ENCODE measurements at regions not wholly inside any gene's neighbourhood (a gene's known extent, or its start where the extent isn't known, plus 50 kb on each side); places are given as distances from the start of the nearest gene placed in this dataset.

DNA sequence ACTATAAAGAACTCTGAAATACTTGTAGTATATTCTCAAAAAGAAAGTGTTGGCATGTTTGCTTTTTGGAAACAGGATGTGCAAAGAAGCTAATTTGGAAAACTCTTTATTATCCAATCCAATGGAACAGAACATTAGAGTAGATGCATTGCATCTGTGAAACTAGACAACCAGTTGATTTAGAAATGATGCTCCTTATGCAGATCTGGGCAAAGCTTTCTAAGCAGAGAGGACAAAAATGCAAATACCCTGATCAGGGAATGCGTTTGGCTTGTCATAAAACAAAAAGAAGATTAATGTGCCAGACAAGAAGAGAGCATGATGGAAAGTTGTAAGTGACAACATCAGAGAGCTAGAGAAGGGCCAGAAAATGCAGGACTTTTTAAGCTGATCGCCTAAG is 142.3 kb downstream of the RCHY1 start:
- TF ChIP-seq POLR2AphosphoS5 (IDR thresholded peaks at IDR 0.05; ENCODE audit: low read depth, low read length) (no peak), TAF1 (IDR thresholded peaks at IDR 0.05; ENCODE audit: borderline replicate concordance, insufficient read depth, low read length) (no peak), FOXP2 (optimal IDR thresholded peaks at IDR 0.05; ENCODE audit: borderline replicate concordance, extremely low read depth, extremely low read length, insufficient read depth) (no peak), SIN3A (IDR thresholded peaks at IDR 0.05; ENCODE audit: borderline replicate concordance, insufficient read depth, low read length) (no peak)
- TF ChIP-seq, protein P1, sequence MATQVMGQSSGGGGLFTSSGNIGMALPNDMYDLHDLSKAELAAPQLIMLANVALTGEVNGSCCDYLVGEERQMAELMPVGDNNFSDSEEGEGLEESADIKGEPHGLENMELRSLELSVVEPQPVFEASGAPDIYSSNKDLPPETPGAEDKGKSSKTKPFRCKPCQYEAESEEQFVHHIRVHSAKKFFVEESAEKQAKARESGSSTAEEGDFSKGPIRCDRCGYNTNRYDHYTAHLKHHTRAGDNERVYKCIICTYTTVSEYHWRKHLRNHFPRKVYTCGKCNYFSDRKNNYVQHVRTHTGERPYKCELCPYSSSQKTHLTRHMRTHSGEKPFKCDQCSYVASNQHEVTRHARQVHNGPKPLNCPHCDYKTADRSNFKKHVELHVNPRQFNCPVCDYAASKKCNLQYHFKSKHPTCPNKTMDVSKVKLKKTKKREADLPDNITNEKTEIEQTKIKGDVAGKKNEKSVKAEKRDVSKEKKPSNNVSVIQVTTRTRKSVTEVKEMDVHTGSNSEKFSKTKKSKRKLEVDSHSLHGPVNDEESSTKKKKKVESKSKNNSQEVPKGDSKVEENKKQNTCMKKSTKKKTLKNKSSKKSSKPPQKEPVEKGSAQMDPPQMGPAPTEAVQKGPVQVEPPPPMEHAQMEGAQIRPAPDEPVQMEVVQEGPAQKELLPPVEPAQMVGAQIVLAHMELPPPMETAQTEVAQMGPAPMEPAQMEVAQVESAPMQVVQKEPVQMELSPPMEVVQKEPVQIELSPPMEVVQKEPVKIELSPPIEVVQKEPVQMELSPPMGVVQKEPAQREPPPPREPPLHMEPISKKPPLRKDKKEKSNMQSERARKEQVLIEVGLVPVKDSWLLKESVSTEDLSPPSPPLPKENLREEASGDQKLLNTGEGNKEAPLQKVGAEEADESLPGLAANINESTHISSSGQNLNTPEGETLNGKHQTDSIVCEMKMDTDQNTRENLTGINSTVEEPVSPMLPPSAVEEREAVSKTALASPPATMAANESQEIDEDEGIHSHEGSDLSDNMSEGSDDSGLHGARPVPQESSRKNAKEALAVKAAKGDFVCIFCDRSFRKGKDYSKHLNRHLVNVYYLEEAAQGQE (IDR thresholded peaks at IDR 0.05; ENCODE audit: insufficient read depth in 1 of 2, low read depth in 2 of 2, low read length in 2 of 2), result no peak

DNA sequence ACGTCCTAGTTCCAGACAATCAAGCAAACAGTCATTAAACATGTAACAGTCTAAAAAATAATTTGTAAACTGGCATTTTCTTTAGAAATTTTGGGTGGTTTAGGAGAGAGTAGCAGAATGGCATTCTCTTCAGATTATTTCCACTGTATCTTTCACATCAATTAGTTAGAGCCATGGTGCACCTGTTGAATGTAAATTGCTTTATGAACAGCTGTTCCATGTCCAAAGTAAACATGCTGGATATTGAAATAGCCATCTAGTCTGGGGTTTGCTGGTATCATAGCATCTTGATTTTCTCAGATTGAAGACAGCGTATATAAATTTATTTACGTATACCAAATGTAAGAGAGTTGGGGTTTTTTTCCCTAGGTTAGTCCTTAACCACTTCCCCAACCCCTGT is 143.6 kb downstream of the RCHY1 start:
- TF ChIP-seq, protein P1 (IDR thresholded peaks at IDR 0.05; ENCODE audit: insufficient read depth in 1 of 2, low read depth in 2 of 2, low read length in 2 of 2), result no peak
- no peak for TF ChIP-seq POLR2AphosphoS5 (IDR thresholded peaks at IDR 0.05; ENCODE audit: low read depth, low read length)
- TF ChIP-seq TAF1 (IDR thresholded peaks at IDR 0.05; ENCODE audit: borderline replicate concordance, insufficient read depth, low read length), result no peak
- TF ChIP-seq FOXP2 (optimal IDR thresholded peaks at IDR 0.05; ENCODE audit: borderline replicate concordance, extremely low read depth, extremely low read length, insufficient read depth), result no peak
- no peak for TF ChIP-seq SIN3A (IDR thresholded peaks at IDR 0.05; ENCODE audit: borderline replicate concordance, insufficient read depth, low read length)

DNA sequence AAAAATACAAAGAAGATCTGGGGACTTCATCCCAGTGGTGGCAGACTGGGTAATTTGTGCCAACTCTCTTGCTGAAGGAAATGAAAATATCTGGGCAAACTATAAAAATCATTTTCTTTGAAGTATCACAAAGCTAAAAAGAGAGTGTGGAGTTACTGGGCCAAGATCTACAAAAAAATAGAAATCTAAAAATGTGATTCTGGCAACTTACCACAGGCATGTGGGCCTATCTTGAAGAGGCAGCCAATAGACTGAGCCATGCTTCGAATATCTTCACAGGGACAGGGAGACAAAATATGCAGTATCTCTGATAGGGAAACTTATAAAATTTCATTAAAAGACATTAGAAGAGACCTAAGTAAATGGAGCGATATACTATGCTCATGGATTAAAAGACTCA is 168.8 kb downstream of the RCHY1 start:
- no peak for TF ChIP-seq POLR2AphosphoS5 (IDR thresholded peaks at IDR 0.05; ENCODE audit: low read depth, low read length)
- TF ChIP-seq SIN3A (IDR thresholded peaks at IDR 0.05; ENCODE audit: borderline replicate concordance, insufficient read depth, low read length), result no peak
- TF ChIP-seq, protein P1 (IDR thresholded peaks at IDR 0.05; ENCODE audit: insufficient read depth in 1 of 2, low read depth in 2 of 2, low read length in 2 of 2), result no peak
- TF ChIP-seq TAF1 (IDR thresholded peaks at IDR 0.05; ENCODE audit: borderline replicate concordance, insufficient read depth, low read length), result no peak
- TF ChIP-seq FOXP2 (optimal IDR thresholded peaks at IDR 0.05; ENCODE audit: borderline replicate concordance, extremely low read depth, extremely low read length, insufficient read depth), result no peak

DNA sequence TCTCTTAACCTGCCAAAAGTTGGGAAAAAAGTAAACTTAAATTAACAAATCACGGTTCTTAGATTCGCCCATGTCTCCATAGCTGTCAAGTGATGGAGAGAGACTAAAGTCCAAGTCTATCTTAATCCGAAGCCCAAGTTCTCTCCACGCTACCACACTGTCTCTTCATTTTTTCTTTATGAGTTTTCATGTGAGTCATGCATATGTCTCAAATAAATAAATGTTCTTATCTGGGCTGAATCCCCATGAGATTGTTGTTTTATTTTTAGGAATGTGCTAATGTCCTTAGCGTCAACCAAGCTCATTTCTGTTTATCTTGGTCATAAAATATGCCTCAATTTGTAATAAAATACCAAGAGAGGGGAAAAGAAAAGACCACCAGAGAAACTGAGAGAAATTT is 169.3 kb downstream of the RCHY1 start:
- no peak for TF ChIP-seq FOXP2 (optimal IDR thresholded peaks at IDR 0.05; ENCODE audit: borderline replicate concordance, extremely low read depth, extremely low read length, insufficient read depth)
- no peak for TF ChIP-seq TAF1 (IDR thresholded peaks at IDR 0.05; ENCODE audit: borderline replicate concordance, insufficient read depth, low read length)
- TF ChIP-seq, protein P1 (IDR thresholded peaks at IDR 0.05; ENCODE audit: insufficient read depth in 1 of 2, low read depth in 2 of 2, low read length in 2 of 2), result no peak
- TF ChIP-seq SIN3A (IDR thresholded peaks at IDR 0.05; ENCODE audit: borderline replicate concordance, insufficient read depth, low read length), result no peak
- TF ChIP-seq POLR2AphosphoS5 (IDR thresholded peaks at IDR 0.05; ENCODE audit: low read depth, low read length), result no peak

DNA sequence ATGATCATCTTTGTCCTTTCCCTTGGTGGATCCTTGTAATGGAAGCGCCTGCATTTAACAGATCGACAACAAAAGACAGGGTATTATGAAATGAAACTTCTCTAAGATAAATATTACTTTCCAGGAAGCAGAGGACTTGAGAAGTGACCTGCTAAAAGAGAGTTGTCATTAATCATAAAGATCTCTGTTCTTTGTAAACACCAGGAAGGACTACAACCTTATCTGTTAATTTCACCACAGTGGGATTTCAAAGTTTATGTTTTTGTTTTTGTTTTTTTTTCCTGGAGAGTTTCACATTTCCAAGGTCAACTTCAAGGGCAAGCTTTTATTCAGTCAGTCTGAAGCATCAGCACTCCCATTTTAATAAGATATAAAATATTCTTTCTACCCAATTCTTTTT is 170.9 kb downstream of the RCHY1 start:
- TF ChIP-seq SIN3A (IDR thresholded peaks at IDR 0.05; ENCODE audit: borderline replicate concordance, insufficient read depth, low read length), result no peak
- TF ChIP-seq, protein P1 (IDR thresholded peaks at IDR 0.05; ENCODE audit: insufficient read depth in 1 of 2, low read depth in 2 of 2, low read length in 2 of 2), result no peak
- no peak for TF ChIP-seq POLR2AphosphoS5 (IDR thresholded peaks at IDR 0.05; ENCODE audit: low read depth, low read length)
- no peak for TF ChIP-seq TAF1 (IDR thresholded peaks at IDR 0.05; ENCODE audit: borderline replicate concordance, insufficient read depth, low read length)
- TF ChIP-seq FOXP2 (optimal IDR thresholded peaks at IDR 0.05; ENCODE audit: borderline replicate concordance, extremely low read depth, extremely low read length, insufficient read depth), result no peak

Measured in PFSK-1 (cell line).